Body of pancreas (tissue), 4 donors: ENCODE measurements at regions not wholly inside any gene's neighbourhood (a gene's known extent, or its start where the extent isn't known, plus 50 kb on each side); places are given as distances from the start of the nearest gene placed in this dataset.

ENCODE experiments used
- ATAC-seq: fragments of 150-250 bp; one replicate; pipeline ENCODE4 v1.9.1; 2016
- DNase-seq, 4 donors: peaks; one replicate each; pipeline ENCODE4 v3.0.0-alpha.2; 2019
- H3K27ac ChIP-seq, 4 donors: fragments of 200-600 bp; sonication (generic); 1 replicate in 3 of 4; 2 replicates in 1 of 4; pipeline versions ENCODE4 v1.5.1 to v1.6.1; 2016 to 2019; ENCODE audit warnings: mild to moderate bottlenecking in 1 of 4, mixed read lengths in 1 of 4, moderate library complexity in 1 of 4
- H3K27me3 ChIP-seq, 2 donors: fragments of 200-600 bp; sonication (generic); one replicate each; pipeline ENCODE4 v1.6.0; 2016; ENCODE audit warnings: mild to moderate bottlenecking in 1 of 2
- H3K36me3 ChIP-seq, 2 donors: fragments of 200-600 bp; sonication (generic); replicated peaks in 1 of 2; 2 replicates each; pipeline ENCODE4 v1.5.1; 2016; ENCODE audit warnings: low read depth in 2 of 2; ENCODE audit not compliant: insufficient read depth in 1 of 2
- H3K4me1 ChIP-seq: fragments of 200-600 bp; sonication (generic); one replicate; pipeline ENCODE4 v1.6.0; 2016
- H3K4me3 ChIP-seq, 2 donors: fragments of 200-600 bp; sonication (generic); 1 replicate in 1 of 2; 2 replicates in 1 of 2; pipeline ENCODE4 v1.5.1; 2016 to 2019
- H3K9me3 ChIP-seq, 3 donors: fragments of 200-600 bp; sonication (generic); 1 replicate in 2 of 3; 2 replicates in 1 of 3; pipeline ENCODE4 v1.5.1; 2016
- POLR2A ChIP-seq, 3 donors: fragments of 450-650 bp; IDR thresholded peaks; one replicate each; pipeline ENCODE4 v1.6.1; 2016; ENCODE audit warnings: antibody characterized with exemption in 3 of 3, mild to moderate bottlenecking in 2 of 3
- WGBS, 2 donors: methylation state at CpG; one replicate each; pipeline ENCODE4 v1.1.5; 2017; 5-methylcytosine and 5-hydroxymethylcytosine counted together
- intact Hi-C: fragments of 100-400 bp; cut with DNase I; formaldehyde crosslinking; loops from one replicate; pipeline ENCODE4 v1.15.1; 2023
- TF ChIP-seq, protein P1 (sequence below), 7 experiments: fragments of 450-650 bp in 4 of 7; fragments of 200-600 bp in 3 of 7; sonication (generic) in 3 of 7; IDR thresholded peaks; one replicate each; pipeline ENCODE4 v1.5.1; 2016 to 2019; ENCODE audit warnings: antibody characterized with exemption in 7 of 7

DNA sequence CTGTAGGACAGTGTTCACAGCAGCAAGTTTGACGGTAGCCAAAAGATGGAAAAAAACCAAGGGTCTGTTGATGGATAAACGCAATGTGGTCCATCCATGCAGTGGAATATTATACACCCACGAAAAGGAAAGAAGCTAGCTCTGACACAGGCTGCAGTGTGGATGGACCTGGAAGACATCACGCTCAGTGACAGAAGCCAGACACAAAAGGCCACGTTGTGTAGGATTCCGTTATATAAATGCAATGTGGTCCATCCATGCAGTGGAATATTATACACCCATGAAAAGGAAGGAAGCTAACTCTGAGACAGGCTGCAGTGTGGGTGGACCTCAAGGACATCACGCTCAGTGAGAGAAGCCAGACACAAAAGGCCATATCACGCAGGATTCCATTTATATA lies 105.5 kb upstream of the SHOX start:
- ATAC-seq (no peak), DNase-seq (no peak)
- intact Hi-C loops: no loop called here
- Histone ChIP-seq H3K4me1 (no peaks in the 10 kb centered on the region), H3K27me3 (no peaks in the 10 kb centered on the region), H3K27ac (no peak overlapping the region), H3K4me3 (no peak overlapping the region), H3K9me3 (no peaks in the 10 kb centered on the region), H3K36me3 (no peaks in the 10 kb centered on the region)
- WGBS, 2 donors: 77 to 78% methylated on average over 8 of the region's 8 CpGs
- no peak for TF ChIP-seq POLR2A (IDR thresholded peaks at IDR 0.05)
- TF ChIP-seq, protein P1, sequence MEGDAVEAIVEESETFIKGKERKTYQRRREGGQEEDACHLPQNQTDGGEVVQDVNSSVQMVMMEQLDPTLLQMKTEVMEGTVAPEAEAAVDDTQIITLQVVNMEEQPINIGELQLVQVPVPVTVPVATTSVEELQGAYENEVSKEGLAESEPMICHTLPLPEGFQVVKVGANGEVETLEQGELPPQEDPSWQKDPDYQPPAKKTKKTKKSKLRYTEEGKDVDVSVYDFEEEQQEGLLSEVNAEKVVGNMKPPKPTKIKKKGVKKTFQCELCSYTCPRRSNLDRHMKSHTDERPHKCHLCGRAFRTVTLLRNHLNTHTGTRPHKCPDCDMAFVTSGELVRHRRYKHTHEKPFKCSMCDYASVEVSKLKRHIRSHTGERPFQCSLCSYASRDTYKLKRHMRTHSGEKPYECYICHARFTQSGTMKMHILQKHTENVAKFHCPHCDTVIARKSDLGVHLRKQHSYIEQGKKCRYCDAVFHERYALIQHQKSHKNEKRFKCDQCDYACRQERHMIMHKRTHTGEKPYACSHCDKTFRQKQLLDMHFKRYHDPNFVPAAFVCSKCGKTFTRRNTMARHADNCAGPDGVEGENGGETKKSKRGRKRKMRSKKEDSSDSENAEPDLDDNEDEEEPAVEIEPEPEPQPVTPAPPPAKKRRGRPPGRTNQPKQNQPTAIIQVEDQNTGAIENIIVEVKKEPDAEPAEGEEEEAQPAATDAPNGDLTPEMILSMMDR (IDR thresholded peaks at IDR 0.05): no peak

DNA sequence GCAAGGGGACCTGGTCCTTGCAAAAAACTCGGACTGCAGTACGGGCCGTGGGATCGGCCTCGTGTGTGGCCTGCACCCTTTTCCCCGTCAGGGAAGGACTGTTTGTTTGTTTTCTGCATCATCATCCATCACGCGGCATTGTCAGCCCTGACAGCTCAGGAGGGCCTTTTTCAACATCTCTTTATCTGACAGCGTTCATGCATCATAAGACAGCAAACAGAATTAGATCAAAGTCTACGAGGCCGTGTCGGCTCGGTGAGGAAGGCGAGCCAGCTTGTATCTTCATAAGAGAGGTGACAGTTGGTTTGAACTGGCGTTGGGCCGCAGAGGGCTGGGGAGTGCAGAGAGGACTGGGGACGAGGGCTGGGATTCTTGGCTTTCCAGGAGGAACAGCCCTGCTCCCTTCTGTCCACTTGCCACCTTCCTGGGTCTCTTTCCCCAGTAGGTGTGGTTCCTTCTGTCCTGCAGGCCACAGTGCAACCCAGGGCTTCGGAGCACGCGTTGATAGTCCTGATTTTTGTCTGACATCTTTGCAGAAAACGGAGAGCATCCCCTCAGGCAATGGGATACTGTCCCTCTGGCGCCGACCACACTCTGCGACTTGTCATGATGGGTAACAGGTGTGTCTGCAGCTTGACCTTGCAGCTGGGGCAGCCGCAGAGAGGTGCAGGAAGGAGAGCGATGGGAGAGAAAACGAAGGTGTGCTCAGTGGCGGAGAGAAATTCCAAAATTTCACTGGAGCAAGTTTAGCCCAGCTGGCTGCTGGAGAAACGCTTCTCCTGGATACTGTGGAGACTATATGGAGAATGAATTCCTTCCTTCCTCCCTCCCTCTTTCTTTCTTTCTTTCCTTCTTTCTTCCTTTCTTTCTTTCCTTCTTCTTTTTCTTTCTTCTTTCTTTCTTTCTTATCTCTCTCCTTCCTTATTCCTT lies 104.0 kb upstream of the SHOX start:
- 14% methylated on average over 28 to 29 of the region's 29 CpGs for WGBS, 2 donors
- TF ChIP-seq, protein P1 (IDR thresholded peaks at IDR 0.05): no peak
- no peak for TF ChIP-seq POLR2A (IDR thresholded peaks at IDR 0.05)
- intact Hi-C loops: no loop called here
- no peak for ATAC-seq
- H3K4me3 ChIP-seq: no peak overlapping the region
- no peaks in the 10 kb centered on the region for H3K36me3 ChIP-seq
- no peaks in the 10 kb centered on the region for H3K27me3 ChIP-seq
- no peak for DNase-seq
- no peak overlapping the region for H3K27ac ChIP-seq
- no peaks in the 10 kb centered on the region for H3K9me3 ChIP-seq
- H3K4me1 ChIP-seq: no peaks in the 10 kb centered on the region

DNA sequence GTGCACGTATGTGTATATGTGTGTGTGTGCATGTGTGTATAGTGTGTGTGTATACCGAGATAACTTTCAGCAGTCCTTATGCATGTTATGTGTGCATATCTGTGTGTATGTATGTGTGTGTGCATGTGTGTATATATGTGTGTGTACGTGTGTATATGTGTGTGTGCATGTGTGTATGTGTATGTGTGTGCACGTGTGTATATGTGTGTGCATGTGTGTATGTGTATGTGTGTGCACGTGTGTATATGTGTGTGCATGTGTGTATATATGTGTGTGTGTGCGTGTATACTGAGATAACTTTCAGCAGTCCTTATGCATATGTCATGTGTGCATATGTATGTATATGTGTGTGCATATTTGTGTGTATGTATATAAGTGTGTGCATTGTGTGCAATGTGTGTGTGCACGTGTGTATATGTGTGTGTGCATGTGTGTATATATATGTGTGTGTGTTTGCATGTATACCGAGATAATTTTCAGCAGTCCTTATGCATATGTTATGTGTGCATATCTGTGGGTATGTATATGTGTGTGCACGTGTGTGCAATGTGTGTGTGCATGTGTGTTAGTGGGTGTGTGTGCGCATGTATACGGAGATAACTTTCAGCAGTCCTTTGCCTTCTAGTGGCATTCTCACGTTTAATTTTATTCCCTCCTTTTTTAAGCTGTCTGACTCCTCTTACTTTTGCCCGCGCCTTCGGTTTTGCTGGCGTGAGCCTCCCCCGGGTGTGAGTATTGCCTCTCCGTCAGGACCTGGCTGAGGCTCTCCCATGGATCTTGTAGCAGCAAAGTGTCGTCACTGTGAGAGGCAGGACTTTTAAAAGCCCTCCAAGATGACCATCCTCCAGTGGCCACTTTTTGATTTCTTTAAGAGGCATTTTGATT lies 99.6 kb upstream of the SHOX start:
- ATAC-seq (no peak), DNase-seq (no peak)
- H3K4me1 ChIP-seq: no peaks in the 10 kb centered on the region
- no peaks in the 10 kb centered on the region for H3K27me3 ChIP-seq
- no peak overlapping the region for H3K4me3 ChIP-seq
- H3K36me3 ChIP-seq: no peaks in the 10 kb centered on the region
- TF ChIP-seq, protein P1 (IDR thresholded peaks at IDR 0.05): no peak
- TF ChIP-seq POLR2A (IDR thresholded peaks at IDR 0.05): no peak
- intact Hi-C loops: no loop called here
- WGBS, 2 donors: 39 to 43% methylated on average over 19 of the region's 19 CpGs
- no peak overlapping the region for H3K27ac ChIP-seq
- no peaks in the 10 kb centered on the region for H3K9me3 ChIP-seq

DNA sequence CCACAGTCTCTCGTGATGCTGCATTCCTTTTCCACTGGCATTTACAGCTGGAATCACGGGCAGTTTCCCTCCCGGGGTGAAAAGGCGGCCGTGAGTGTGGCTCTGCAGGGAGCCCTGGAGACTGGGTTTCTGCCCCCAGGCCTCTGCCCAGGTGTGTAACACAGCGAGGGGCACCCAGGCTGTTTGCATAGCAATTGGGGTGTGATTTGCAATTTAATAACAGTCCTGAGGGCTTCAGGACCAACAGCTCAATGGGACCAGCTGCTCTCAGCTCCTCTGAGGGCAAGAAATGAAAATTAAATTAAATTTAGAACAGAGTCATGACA lies 99.0 kb upstream of the SHOX start:
- ATAC-seq (no peak), DNase-seq (no peak)
- intact Hi-C loops: no loop called here
- TF ChIP-seq POLR2A (IDR thresholded peaks at IDR 0.05): no peak
- TF ChIP-seq, protein P1 (IDR thresholded peaks at IDR 0.05): no peak
- H3K4me3 ChIP-seq: no peak overlapping the region
- H3K4me1 ChIP-seq: no peaks in the 10 kb centered on the region
- no peaks in the 10 kb centered on the region for H3K9me3 ChIP-seq
- H3K27me3 ChIP-seq: no peaks in the 10 kb centered on the region
- H3K27ac ChIP-seq: no peak overlapping the region
- no peaks in the 10 kb centered on the region for H3K36me3 ChIP-seq
- 0 to 3% methylated on average over 3 to 6 of the region's 6 CpGs for WGBS, 2 donors
